H1 (cell line): ENCODE measurements at regions not wholly inside any gene's neighbourhood (a gene's known extent, or its start where the extent isn't known, plus 50 kb on each side); places are given as distances from the start of the nearest gene placed in this dataset.

Experiments
- CTCF ChIA-PET: fragments of 300-600 bp; sonication (Branson Sonifier 250); formaldehyde crosslinking; loops from one replicate; lab custom pipeline; 2021; ENCODE audit not compliant: partially characterized antibody; lab: Charles Lee
- POLR2A ChIA-PET: fragments of 300-600 bp; sonication (Branson Sonifier 250); formaldehyde crosslinking; loops from one replicate; lab custom pipeline; 2021; ENCODE audit warnings: inconsistent platforms; ENCODE audit not compliant: partially characterized antibody; lab: Charles Lee
- DNase-seq, 2 experiments: peaks; one replicate each; pipeline versions ENCODE4 v3.0.0 to v3.0.0-alpha.2; 2010 to 2022; ENCODE audit warnings: low spot score in 2 of 2, low read depth in 1 of 2, mixed read lengths in 1 of 2
- FAIRE-seq: peaks from 2 replicates; lab custom pipeline; 2011; peaks lifted over from hg19 to GRCh38; lab: Jason Lieb, UNC
- H2AFZ ChIP-seq: 2 replicates; pipeline ENCODE4 v1.8.1; 2012; ENCODE audit warnings: low read length, inconsistent platforms
- H2AK5ac ChIP-seq: 2 replicates; pipeline ENCODE4 v1.6.1; 2013; ENCODE audit warnings: low read depth, low read length
- H2BK120ac ChIP-seq: replicated peaks from 2 replicates; pipeline ENCODE3; 2013; ENCODE audit warnings: low read depth, low read length, inconsistent platforms
- H2BK12ac ChIP-seq: 2 replicates; pipeline ENCODE4 v1.6.1; 2013; ENCODE audit warnings: low read depth, low read length
- H2BK15ac ChIP-seq: 2 replicates; pipeline ENCODE4 v1.6.1; 2013; ENCODE audit warnings: low read length
- H2BK20ac ChIP-seq: 2 replicates; pipeline ENCODE4 v1.6.1; 2013; ENCODE audit warnings: low read length
- H2BK5ac ChIP-seq: 2 replicates; pipeline ENCODE4 v1.6.1; 2013; ENCODE audit warnings: low read depth, low read length
- H3K14ac ChIP-seq: 2 replicates; pipeline ENCODE4 v1.6.1; 2013; ENCODE audit warnings: inconsistent platforms; ENCODE audit not compliant: insufficient read length
- H3K18ac ChIP-seq: 2 replicates; pipeline ENCODE4 v1.6.1; 2013; ENCODE audit warnings: low read length; ENCODE audit errors: extremely low read depth
- H3K23ac ChIP-seq: 2 replicates; pipeline ENCODE4 v1.6.1; 2013; ENCODE audit warnings: inconsistent platforms; ENCODE audit not compliant: insufficient read length
- H3K23me2 ChIP-seq: 2 replicates; pipeline ENCODE4 v1.6.1; 2013; ENCODE audit warnings: low read depth, low read length
- H3K27ac ChIP-seq: 2 replicates; pipeline ENCODE4 v1.6.1; 2011; ENCODE audit warnings: low read depth, low read length, inconsistent platforms
- H3K27me3 ChIP-seq, 4 experiments: replicated peaks in 1 of 4; 1 replicate in 1 of 4; 2 replicates in 3 of 4; pipeline versions ENCODE4 v1.6.1 to v1.8.1; 2011 to 2013; ENCODE audit warnings: low read length in 3 of 4, mild to moderate bottlenecking in 3 of 4, inconsistent platforms in 2 of 4, mixed read lengths in 2 of 4, moderate library complexity in 1 of 4; ENCODE audit not compliant: control insufficient read depth in 3 of 4, insufficient read depth in 3 of 4; ENCODE audit errors: extremely low read depth in 1 of 4
- H3K36me3 ChIP-seq, 4 experiments: 2 replicates each; pipeline versions ENCODE4 v1.6.1 to v1.8.1; 2011 to 2013; ENCODE audit warnings: mild to moderate bottlenecking in 4 of 4, low read length in 3 of 4, moderate library complexity in 2 of 4, control low read depth in 1 of 4, inconsistent platforms in 1 of 4; ENCODE audit not compliant: insufficient read depth in 4 of 4, control insufficient read depth in 2 of 4
- H3K4ac ChIP-seq: replicated peaks from 2 replicates; pipeline ENCODE3; 2013; ENCODE audit warnings: low read length, low read depth, mixed read lengths, inconsistent platforms; ENCODE audit not compliant: insufficient read length
- H3K4me1 ChIP-seq, 4 experiments: replicated peaks in 1 of 4; 1 replicate in 1 of 4; 2 replicates in 3 of 4; pipeline versions ENCODE4 v1.6.1 to v1.8.1; 2011 to 2013; ENCODE audit warnings: low read length in 3 of 4, inconsistent platforms in 2 of 4, mixed read lengths in 1 of 4; ENCODE audit not compliant: insufficient read depth in 4 of 4, control insufficient read depth in 3 of 4
- H3K4me2 ChIP-seq, 2 experiments: 2 replicates each; pipeline versions ENCODE4 v1.6.1 to v1.8.1; 2011 to 2013; ENCODE audit warnings: low read depth in 2 of 2, low read length in 2 of 2, control low read depth in 1 of 2, inconsistent platforms in 1 of 2, mild to moderate bottlenecking in 1 of 2; ENCODE audit not compliant: insufficient read depth in 1 of 2
- H3K4me3 ChIP-seq, 4 experiments: fragments of 200-600, 300-600 bp in 1 of 4; sonication (generic), shearing (Covaris generic), sonication (Bioruptor Twin) in 1 of 4; 2 replicates each; pipeline versions ENCODE4 v1.5.1 to v1.8.1; 2011 to 2016; ENCODE audit warnings: low read length in 4 of 4, low read depth in 3 of 4, control low read depth in 2 of 4, inconsistent platforms in 2 of 4, mild to moderate bottlenecking in 2 of 4, mixed read lengths in 1 of 4, moderate library complexity in 1 of 4; ENCODE audit not compliant: insufficient read depth in 2 of 4; ENCODE audit errors: extremely low read depth in 1 of 4
- H3K56ac ChIP-seq: replicated peaks from 2 replicates; pipeline ENCODE3; 2013; ENCODE audit warnings: low read depth, mild to moderate bottlenecking, mixed read lengths, low read length, inconsistent platforms; ENCODE audit not compliant: insufficient read length
- H3K79me1 ChIP-seq: 2 replicates; pipeline ENCODE4 v1.6.1; 2013; ENCODE audit warnings: low read depth, low read length, control low read depth
- H3K79me2 ChIP-seq, 2 experiments: 2 replicates each; pipeline versions ENCODE4 v1.6.1 to v1.8.1; 2012 to 2013; ENCODE audit warnings: low read length in 2 of 2, mild to moderate bottlenecking in 2 of 2, inconsistent platforms in 1 of 2; ENCODE audit not compliant: insufficient read depth in 2 of 2, control insufficient read depth in 1 of 2
- H3K9ac ChIP-seq, 4 experiments: replicated peaks in 1 of 4; 1 replicate in 1 of 4; 2 replicates in 3 of 4; pipeline versions ENCODE4 v1.6.1 to v1.8.1; 2011 to 2013; ENCODE audit warnings: low read depth in 3 of 4, low read length in 3 of 4, control low read depth in 2 of 4, mild to moderate bottlenecking in 2 of 4, moderate library complexity in 2 of 4, inconsistent platforms in 1 of 4; ENCODE audit errors: extremely low read depth in 1 of 4
- H3K9me3 ChIP-seq, 2 experiments: 2 replicates each; pipeline versions ENCODE4 v1.6.1 to v1.8.1; 2012 to 2013; ENCODE audit warnings: mild to moderate bottlenecking in 2 of 2, moderate library complexity in 2 of 2, control low read depth in 1 of 2, inconsistent platforms in 1 of 2, low read depth in 1 of 2, low read length in 1 of 2, mixed read lengths in 1 of 2; ENCODE audit not compliant: insufficient read depth in 2 of 2
- H4K20me1 ChIP-seq, 2 experiments: replicated peaks in 1 of 2; 2 replicates each; pipeline versions ENCODE3 to v1.8.1; 2011 to 2013; ENCODE audit warnings: inconsistent platforms in 2 of 2, low read length in 2 of 2, mild to moderate bottlenecking in 1 of 2; ENCODE audit not compliant: insufficient read depth in 2 of 2, control insufficient read depth in 1 of 2
- H4K5ac ChIP-seq: 2 replicates; pipeline ENCODE4 v1.6.1; 2013; ENCODE audit warnings: low read length, low read depth, mixed read lengths, inconsistent platforms; ENCODE audit not compliant: insufficient read length
- H4K8ac ChIP-seq: 2 replicates; pipeline ENCODE4 v1.8.0; 2013; ENCODE audit warnings: mild to moderate bottlenecking, moderate library complexity, low read length, inconsistent platforms; ENCODE audit not compliant: insufficient read depth; ENCODE audit errors: extremely low read depth
- H4K91ac ChIP-seq: replicated peaks from 2 replicates; pipeline ENCODE3; 2013; ENCODE audit warnings: low read length, mixed read lengths, inconsistent platforms; ENCODE audit not compliant: insufficient read length
- BCL11A ChIP-seq, 2 experiments: IDR thresholded peaks; one replicate each; pipeline ENCODE4 v1.6.1; 2011; ENCODE audit warnings: low read depth in 2 of 2, low read length in 2 of 2, mild to moderate bottlenecking in 2 of 2
- CREB1 ChIP-seq: IDR thresholded peaks from 2 replicates; pipeline ENCODE4 v1.6.1; 2012; ENCODE audit warnings: inconsistent platforms
- EZH2 ChIP-seq: fragments of 200-600 bp; sonication (generic); IDR thresholded peaks from 2 replicates; pipeline ENCODE4 v1.7.1; 2012; ENCODE audit warnings: low read depth, mild to moderate bottlenecking, moderate library complexity, low read length, inconsistent platforms; ENCODE audit not compliant: severe bottlenecking
- FOSL1 ChIP-seq: IDR thresholded peaks from 2 replicates; pipeline ENCODE4 v1.6.1; 2011; ENCODE audit warnings: mild to moderate bottlenecking, low read depth, low read length, moderate library complexity; ENCODE audit not compliant: insufficient read depth
- GABPA ChIP-seq: IDR thresholded peaks from 2 replicates; pipeline ENCODE4 v1.6.1; 2011; ENCODE audit warnings: mild to moderate bottlenecking, low read length, moderate library complexity, borderline replicate concordance; ENCODE audit not compliant: insufficient read depth
- HDAC2 ChIP-seq, 2 experiments: fragments of 300-600 bp in 1 of 2; sonication (generic) in 1 of 2; IDR thresholded peaks; 2 replicates each; pipeline ENCODE4 v1.6.1; 2011 to 2012; ENCODE audit warnings: low read depth in 2 of 2, low read length in 2 of 2, mild to moderate bottlenecking in 2 of 2, moderate library complexity in 2 of 2, borderline replicate concordance in 1 of 2, inconsistent platforms in 1 of 2
- HDAC6 ChIP-seq: IDR thresholded peaks from one replicate; pipeline ENCODE4 v1.7.1; 2012; ENCODE audit warnings: low read depth, mild to moderate bottlenecking, inconsistent platforms, low read length, moderate library complexity
- JUN ChIP-seq: IDR thresholded peaks from 2 replicates; pipeline ENCODE4 v1.6.1; 2011; ENCODE audit warnings: low read depth, mild to moderate bottlenecking, improper control_type of control experiment, low read length
- NRF1 ChIP-seq: IDR thresholded peaks from 2 replicates; pipeline ENCODE4 v1.6.1; 2011; ENCODE audit warnings: mild to moderate bottlenecking, low read depth, low read length, improper control_type of control experiment
- POLR2A ChIP-seq, 2 experiments: IDR thresholded peaks; 1 replicate in 1 of 2; 2 replicates in 1 of 2; pipeline ENCODE4 v1.6.1; 2011; ENCODE audit warnings: low read depth in 2 of 2, low read length in 2 of 2, mild to moderate bottlenecking in 2 of 2; ENCODE audit errors: control extremely low read depth in 1 of 2
- POU5F1 ChIP-seq: IDR thresholded peaks from 2 replicates; pipeline ENCODE4 v1.6.1; 2011; ENCODE audit warnings: low read depth, mild to moderate bottlenecking, low read length, moderate library complexity
- RBBP5 ChIP-seq: IDR thresholded peaks from 2 replicates; pipeline ENCODE4 v1.7.1; 2012; ENCODE audit warnings: low read depth, mild to moderate bottlenecking, inconsistent platforms, low read length, moderate library complexity, borderline replicate concordance
- SRF ChIP-seq: IDR thresholded peaks from 2 replicates; pipeline ENCODE4 v1.6.1; 2011; ENCODE audit warnings: mild to moderate bottlenecking, low read depth, low read length, moderate library complexity
- WGBS, 2 experiments: shearing (Covaris generic) in 1 of 2; methylation state at CpG; one replicate each; pipeline versions ENCODE4 v1.1.6 to v1.1.7; 2013 to 2015; ENCODE audit warnings: low lambda C conversion rate in 2 of 2, mixed read lengths in 2 of 2, inconsistent platforms in 1 of 2, low coverage in 1 of 2, missing lambda C conversion rate in 1 of 2; ENCODE audit not compliant: insufficient replicate concordance in 2 of 2, insufficient coverage in 1 of 2, insufficient read length in 1 of 2; ENCODE audit errors: extremely low coverage in 1 of 2, missing lambda C conversion rate in 1 of 2; 5-methylcytosine and 5-hydroxymethylcytosine counted together
- TF ChIP-seq, protein P1 (sequence below): IDR thresholded peaks from 2 replicates; pipeline ENCODE4 v1.6.1; 2011; ENCODE audit warnings: low read depth, mild to moderate bottlenecking, low read length; ENCODE audit not compliant: insufficient read depth

DNA sequence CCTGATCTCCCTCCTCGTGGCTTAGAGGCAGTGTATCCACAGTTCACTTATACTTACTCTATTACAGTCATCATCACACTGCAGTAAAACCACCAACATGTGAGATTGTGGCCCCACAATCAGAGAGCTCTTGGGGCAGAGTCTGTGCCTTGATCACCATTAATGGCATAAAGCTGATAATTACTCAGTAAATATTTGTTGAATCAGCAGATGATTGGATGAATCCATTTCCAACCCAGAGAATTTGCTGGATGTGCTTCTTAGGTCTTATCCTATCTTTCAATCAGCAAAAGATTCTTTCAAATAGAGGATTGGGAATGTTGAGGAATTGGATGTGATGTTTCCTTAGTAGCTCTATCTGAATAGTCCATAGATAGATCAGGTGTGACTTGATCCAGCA, 88.8 kb upstream of the PITX1 start:
- H3K27me3 ChIP-seq, result no peaks in the 10 kb centered on the region; a peak in 1 of 7 replicates
- H3K79me2 ChIP-seq, result no peaks in the 10 kb centered on the region
- H2BK120ac ChIP-seq, result no peak overlapping the region
- H4K20me1 ChIP-seq, result no peaks in the 10 kb centered on the region
- no peaks in the 10 kb centered on the region for H3K36me3 ChIP-seq
- H2AK5ac ChIP-seq, result no peak overlapping the region
- H2BK5ac ChIP-seq, result no peak overlapping the region
- CTCF ChIA-PET, result interaction anchor here (0.8 to 1.4 kb wide), 4 partner anchors 8 to 93 kb away, joined by 3 to 4 read pairs (median 3); no protein-coding TSS in a partner anchor
- no peak overlapping the region for H3K4me3 ChIP-seq
- H3K14ac ChIP-seq, result no peak overlapping the region
- no peaks in the 10 kb centered on the region for H3K79me1 ChIP-seq
- H2BK20ac ChIP-seq, result no peak overlapping the region
- no peaks in the 10 kb centered on the region for H3K4me1 ChIP-seq
- no peak overlapping the region for H3K4me2 ChIP-seq
- H3K9me3 ChIP-seq, result no peaks in the 10 kb centered on the region
- no peak overlapping the region for H2AFZ ChIP-seq
- POLR2A ChIA-PET, result interaction anchor here (0.7 kb wide), 1 partner anchor 8 kb away, joined by 4 read pairs; no protein-coding TSS in a partner anchor
- H4K5ac ChIP-seq, result no peak overlapping the region
- no peaks in the 10 kb centered on the region for H3K23me2 ChIP-seq
- no peak overlapping the region for H3K18ac ChIP-seq
- FAIRE-seq (no peak), DNase-seq (no peak)
- H3K23ac ChIP-seq, result no peak overlapping the region
- no peak overlapping the region for H2BK15ac ChIP-seq
- H4K8ac ChIP-seq, result no peak overlapping the region
- H3K4ac ChIP-seq, result no peak overlapping the region
- no peak overlapping the region for H3K27ac ChIP-seq
- H4K91ac ChIP-seq, result no peak overlapping the region
- H3K9ac ChIP-seq, result no peak overlapping the region
- H2BK12ac ChIP-seq, result no peak overlapping the region
- H3K56ac ChIP-seq, result no peak overlapping the region
- 76% methylated on average over 1 of the region's 1 CpG; no CpG with 5 or more reads in 1 of the 2 experiments for WGBS, 2 experiments
- no peak for TF ChIP-seq GABPA
- no peak for TF ChIP-seq BCL11A (IDR thresholded peaks at IDR 0.05; ENCODE audit: low read depth in 2 of 2, low read length in 2 of 2)
- TF ChIP-seq POLR2A (IDR thresholded peaks at IDR 0.05; ENCODE audit: control extremely low read depth in 1 of 2, low read depth in 2 of 2, low read length in 2 of 2), result no peak
- TF ChIP-seq EZH2, result no peak
- TF ChIP-seq SRF, result no peak
- no peak for TF ChIP-seq RBBP5
- TF ChIP-seq POU5F1, result no peak
- no peak for TF ChIP-seq HDAC6
- no peak for TF ChIP-seq HDAC2 (IDR thresholded peaks at IDR 0.05; ENCODE audit: borderline replicate concordance in 1 of 2, low read depth in 2 of 2, low read length in 2 of 2)
- TF ChIP-seq CREB1, result no peak
- TF ChIP-seq FOSL1, result no peak
- TF ChIP-seq NRF1, result no peak
- TF ChIP-seq JUN, result no peak
- TF ChIP-seq, protein P1, sequence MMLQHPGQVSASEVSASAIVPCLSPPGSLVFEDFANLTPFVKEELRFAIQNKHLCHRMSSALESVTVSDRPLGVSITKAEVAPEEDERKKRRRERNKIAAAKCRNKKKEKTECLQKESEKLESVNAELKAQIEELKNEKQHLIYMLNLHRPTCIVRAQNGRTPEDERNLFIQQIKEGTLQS, result no peak
